A549 (cell line): ENCODE measurements at regions not wholly inside any gene's neighbourhood (a gene's known extent, or its start where the extent isn't known, plus 50 kb on each side); places are given as distances from the start of the nearest gene placed in this dataset.

ENCODE experiments used
- CHD4 ChIP-seq: fragments of 200-600 bp; sonication (generic); IDR thresholded peaks from 2 replicates; pipeline ENCODE4 v1.6.1; 2016; ENCODE audit warnings: antibody characterized with exemption, mild to moderate bottlenecking, borderline replicate concordance
- ELK1 ChIP-seq: fragments of 150-350 bp; IDR thresholded peaks from 2 replicates; pipeline ENCODE4 v1.6.1; 2014; ENCODE audit warnings: low read depth, mild to moderate bottlenecking, low read length
- EP300 ChIP-seq, 2 experiments: fragments of >200 bp; sonication (Bioruptor Twin); formaldehyde crosslinking; IDR thresholded peaks; 2 replicates in 1 of 2; 3 replicates in 1 of 2; pipeline ENCODE4 v1.6.1; 2016 to 2017
- JUNB ChIP-seq: fragments of >200 bp; sonication (Bioruptor Twin); formaldehyde crosslinking; IDR thresholded peaks from 2 replicates; pipeline ENCODE4 v1.6.1; 2016
- PHF8 ChIP-seq: fragments of 200-600 bp; sonication (generic); IDR thresholded peaks from 2 replicates; pipeline ENCODE4 v1.6.1; 2016; ENCODE audit warnings: low read depth, mild to moderate bottlenecking, antibody characterized with exemption, moderate library complexity, borderline replicate concordance
- REST ChIP-seq: fragments of 200-600 bp; sonication (generic); IDR thresholded peaks from 2 replicates; pipeline ENCODE4 v1.6.1; 2016; ENCODE audit warnings: antibody characterized with exemption, mild to moderate bottlenecking, moderate library complexity
- TF ChIP-seq, protein P1 (sequence below): fragments of >200 bp; sonication (Bioruptor Twin); formaldehyde crosslinking; IDR thresholded peaks from 3 replicates; pipeline ENCODE4 v1.5.1; 2016
- TF ChIP-seq, protein P2 (sequence below): IDR thresholded peaks from 2 replicates; pipeline ENCODE4 v1.6.1; 2012

DNA sequence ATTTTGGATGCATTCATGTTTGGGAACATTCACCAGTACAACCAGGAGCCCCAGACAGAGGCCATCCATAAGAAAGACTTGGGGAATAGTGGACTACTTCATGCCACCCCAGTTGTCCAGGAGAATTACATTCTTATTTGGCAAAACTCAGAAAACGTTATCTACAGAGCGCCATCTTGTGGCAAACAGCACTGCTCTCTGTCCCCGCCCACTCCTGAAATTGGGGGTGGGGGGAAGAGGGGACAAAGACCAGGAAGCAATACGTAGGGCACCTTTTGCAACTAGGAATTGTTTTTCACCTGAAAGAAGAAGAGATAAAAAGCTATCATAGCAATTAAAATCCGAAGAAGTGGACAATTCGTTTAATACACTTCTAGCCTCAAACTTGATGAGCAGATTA is 134.6 kb upstream of the MGMT start:
- TF ChIP-seq, protein P1, sequence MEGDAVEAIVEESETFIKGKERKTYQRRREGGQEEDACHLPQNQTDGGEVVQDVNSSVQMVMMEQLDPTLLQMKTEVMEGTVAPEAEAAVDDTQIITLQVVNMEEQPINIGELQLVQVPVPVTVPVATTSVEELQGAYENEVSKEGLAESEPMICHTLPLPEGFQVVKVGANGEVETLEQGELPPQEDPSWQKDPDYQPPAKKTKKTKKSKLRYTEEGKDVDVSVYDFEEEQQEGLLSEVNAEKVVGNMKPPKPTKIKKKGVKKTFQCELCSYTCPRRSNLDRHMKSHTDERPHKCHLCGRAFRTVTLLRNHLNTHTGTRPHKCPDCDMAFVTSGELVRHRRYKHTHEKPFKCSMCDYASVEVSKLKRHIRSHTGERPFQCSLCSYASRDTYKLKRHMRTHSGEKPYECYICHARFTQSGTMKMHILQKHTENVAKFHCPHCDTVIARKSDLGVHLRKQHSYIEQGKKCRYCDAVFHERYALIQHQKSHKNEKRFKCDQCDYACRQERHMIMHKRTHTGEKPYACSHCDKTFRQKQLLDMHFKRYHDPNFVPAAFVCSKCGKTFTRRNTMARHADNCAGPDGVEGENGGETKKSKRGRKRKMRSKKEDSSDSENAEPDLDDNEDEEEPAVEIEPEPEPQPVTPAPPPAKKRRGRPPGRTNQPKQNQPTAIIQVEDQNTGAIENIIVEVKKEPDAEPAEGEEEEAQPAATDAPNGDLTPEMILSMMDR, result no peak
- no peak for TF ChIP-seq JUNB
- no peak for TF ChIP-seq CHD4
- no peak for TF ChIP-seq ELK1
- TF ChIP-seq EP300 (IDR thresholded peaks at IDR 0.05), result no peak
- TF ChIP-seq REST, result no peak
- no peak for TF ChIP-seq PHF8
- TF ChIP-seq, protein P2, sequence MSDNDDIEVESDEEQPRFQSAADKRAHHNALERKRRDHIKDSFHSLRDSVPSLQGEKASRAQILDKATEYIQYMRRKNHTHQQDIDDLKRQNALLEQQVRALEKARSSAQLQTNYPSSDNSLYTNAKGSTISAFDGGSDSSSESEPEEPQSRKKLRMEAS, result no peak
